ENCODE measurements at regions not wholly inside any gene's neighbourhood (a gene's known extent, or its start where the extent isn't known, plus 50 kb on each side); places are given as distances from the start of the nearest gene placed in this dataset.
A peak's percentile ranks its signal among the peaks of the same experiment; 100 is the strongest.

DNA sequence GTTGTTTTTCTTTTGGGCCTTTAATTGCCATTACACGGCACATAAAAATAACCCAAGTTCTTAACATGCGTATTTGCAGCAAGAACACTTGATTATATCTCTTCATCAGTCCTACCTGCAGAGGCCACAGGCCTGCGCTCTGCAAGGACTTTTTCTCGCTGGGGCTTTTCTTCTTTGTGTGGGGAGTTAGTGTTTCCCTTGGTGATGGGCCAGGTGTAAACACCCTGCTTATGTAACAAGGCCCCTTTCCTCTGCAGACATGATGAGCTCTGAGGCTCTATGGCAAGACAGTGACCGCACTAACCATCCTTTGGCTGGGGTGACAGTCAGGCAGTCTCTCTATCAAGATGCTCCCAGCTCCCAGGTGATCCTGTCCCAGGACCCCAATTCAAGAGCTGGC is 97.8 kb upstream of the PCSK2 start:
- Histone ChIP-seq H3K36me3 (ENCODE audit: control insufficient read depth, insufficient read depth, low read length) (no peaks in the 10 kb centered on the region), H3K27ac (ENCODE audit: insufficient read depth, low read length, poor library complexity, severe bottlenecking) (no peak overlapping the region), H3K4me3 (ENCODE audit: low read depth, low read length) (no peak overlapping the region), H3K4me1 (ENCODE audit: control insufficient read depth, insufficient read depth, low read length, poor library complexity, severe bottlenecking) (no peaks in the 10 kb centered on the region), H3K27me3 (ENCODE audit: control insufficient read depth, insufficient read depth, low read length) (no peaks in the 10 kb centered on the region), H3K9me3 (ENCODE audit: control insufficient read depth in 2 of 2, low read length in 2 of 2) (no peaks in the 10 kb centered on the region)
- Mint-ChIP-seq H3K4me1 (no peaks in the 10 kb centered on the region), H3K9me3 (peaks cover 0 to 11% (median 1%) of the 10 kb centered on the region in 7 donors), H3K27ac (peak overlapping the region in 1 of 3 donors; percentile 5), H3K4me3 (no peak overlapping the region), H3K27me3 (peaks cover 6% of the 10 kb centered on the region), H3K36me3 (no peaks in the 10 kb centered on the region)
- no peak for ATAC-seq (ENCODE audit: low read depth in 2 of 2)
- no peak for DNase-seq

DNA sequence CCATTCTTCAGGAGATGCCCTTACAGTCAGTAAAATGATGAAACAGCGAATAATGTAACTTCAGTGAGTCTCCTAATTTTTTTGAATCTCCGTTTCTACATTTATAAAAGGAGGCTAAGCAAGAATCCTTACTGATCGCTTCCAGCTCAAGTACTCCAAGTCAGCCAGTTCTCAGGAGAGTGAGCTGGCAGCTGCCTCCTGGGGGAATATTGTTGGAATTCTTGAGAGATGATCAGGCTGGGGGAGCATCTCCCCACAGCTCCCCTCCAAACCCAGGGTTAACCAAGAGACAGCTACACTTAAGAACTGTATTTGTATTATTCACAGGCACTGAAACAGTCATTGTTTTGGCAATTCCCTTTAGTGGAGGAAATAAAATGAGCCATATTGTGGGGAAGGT is 89.1 kb upstream of the PCSK2 start:
- Mint-ChIP-seq H3K27me3 (no peaks in the 10 kb centered on the region), H3K4me1 (no peaks in the 10 kb centered on the region), H3K36me3 (no peaks in the 10 kb centered on the region), H3K4me3 (no peak overlapping the region), H3K9me3 (peaks cover 0 to 5% (median 0%) of the 10 kb centered on the region in 7 donors), H3K27ac (no peak overlapping the region)
- Histone ChIP-seq H3K36me3 (ENCODE audit: control insufficient read depth, insufficient read depth, low read length) (no peaks in the 10 kb centered on the region), H3K9me3 (ENCODE audit: control insufficient read depth in 2 of 2, low read length in 2 of 2) (no peaks in the 10 kb centered on the region), H3K4me1 (ENCODE audit: control insufficient read depth, insufficient read depth, low read length, poor library complexity, severe bottlenecking) (no peaks in the 10 kb centered on the region), H3K27me3 (ENCODE audit: control insufficient read depth, insufficient read depth, low read length) (no peaks in the 10 kb centered on the region), H3K4me3 (ENCODE audit: low read depth, low read length) (no peak overlapping the region), H3K27ac (ENCODE audit: insufficient read depth, low read length, poor library complexity, severe bottlenecking) (no peak overlapping the region)
- ATAC-seq (ENCODE audit: low read depth in 2 of 2) (no peak), DNase-seq (no peak)

DNA sequence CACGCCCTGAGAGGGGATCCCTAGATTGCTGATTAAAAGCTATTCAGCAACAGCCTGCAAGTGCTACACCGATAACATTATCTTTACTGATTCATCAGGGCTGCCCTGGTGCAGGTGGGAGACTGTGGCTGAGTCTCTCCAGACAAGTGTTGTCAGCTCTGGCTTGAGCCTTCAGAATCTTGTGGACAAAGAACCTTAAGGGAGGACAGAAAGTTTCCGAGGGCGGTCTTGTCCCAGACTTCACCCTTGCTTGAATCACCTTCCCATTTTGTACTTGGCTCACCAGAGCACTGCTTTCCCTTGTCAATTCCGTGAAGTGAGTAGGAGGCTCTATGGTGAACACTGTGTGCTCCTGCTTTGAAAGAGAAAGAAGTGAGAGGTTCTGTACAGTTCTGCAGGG is 88.6 kb upstream of the PCSK2 start:
- H3K27ac Mint-ChIP-seq, result no peak overlapping the region
- H3K9me3 Mint-ChIP-seq, result peaks cover 0 to 5% (median 0%) of the 10 kb centered on the region in 7 donors
- no peaks in the 10 kb centered on the region for H3K27me3 ChIP-seq (ENCODE audit: control insufficient read depth, insufficient read depth, low read length)
- no peak overlapping the region for H3K27ac ChIP-seq (ENCODE audit: insufficient read depth, low read length, poor library complexity, severe bottlenecking)
- ATAC-seq (ENCODE audit: low read depth in 2 of 2) (no peak), DNase-seq (no peak)
- no peak overlapping the region for H3K4me3 ChIP-seq (ENCODE audit: low read depth, low read length)
- H3K4me1 ChIP-seq (ENCODE audit: control insufficient read depth, insufficient read depth, low read length, poor library complexity, severe bottlenecking), result no peaks in the 10 kb centered on the region
- H3K27me3 Mint-ChIP-seq, result no peaks in the 10 kb centered on the region
- no peaks in the 10 kb centered on the region for H3K4me1 Mint-ChIP-seq
- no peaks in the 10 kb centered on the region for H3K36me3 Mint-ChIP-seq
- H3K36me3 ChIP-seq (ENCODE audit: control insufficient read depth, insufficient read depth, low read length), result no peaks in the 10 kb centered on the region
- H3K4me3 Mint-ChIP-seq, result no peak overlapping the region
- H3K9me3 ChIP-seq (ENCODE audit: control insufficient read depth in 2 of 2, low read length in 2 of 2), result no peaks in the 10 kb centered on the region

DNA sequence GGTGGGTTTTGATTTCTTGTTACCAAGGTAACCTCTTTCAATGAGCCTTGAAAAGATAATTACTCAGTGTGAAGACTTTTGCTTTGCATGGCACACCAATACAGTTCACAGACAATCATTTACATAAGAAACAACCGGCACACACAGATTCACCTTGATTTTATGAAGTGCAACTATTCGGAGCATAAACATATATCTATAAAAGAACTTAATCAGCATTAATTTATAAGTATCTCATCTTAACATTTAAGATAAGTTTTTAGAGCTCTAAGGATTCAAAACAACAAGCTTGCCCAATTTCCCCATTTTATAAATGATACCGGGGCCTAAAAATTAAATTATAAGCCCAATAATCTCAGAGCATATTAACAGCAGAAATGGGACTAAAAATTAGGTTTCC is 85.9 kb upstream of the PCSK2 start:
- H3K9me3 Mint-ChIP-seq, result peaks cover 0 to 5% (median 0%) of the 10 kb centered on the region in 7 donors
- no peaks in the 10 kb centered on the region for H3K4me1 Mint-ChIP-seq
- H3K27ac Mint-ChIP-seq, result no peak overlapping the region

DNA sequence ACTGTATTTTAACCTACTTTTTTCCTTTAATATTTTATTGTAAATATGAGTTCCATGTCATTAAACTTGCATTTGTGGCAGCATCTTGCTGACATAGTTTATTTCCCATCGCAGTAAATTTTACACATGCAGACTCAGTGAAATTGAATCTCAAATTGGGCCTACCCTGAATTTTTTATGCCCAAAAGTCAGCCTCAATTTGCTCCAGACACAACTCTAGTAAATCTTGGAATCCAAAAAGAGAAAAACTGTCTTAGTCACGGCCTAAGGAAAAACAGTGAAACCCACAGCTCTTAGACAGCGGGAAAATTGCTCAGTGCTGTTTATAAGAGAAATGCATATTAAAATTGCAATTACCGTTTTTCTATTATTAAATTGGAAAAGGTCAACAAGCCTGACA is 85.3 kb upstream of the PCSK2 start:
- no peak overlapping the region for H3K27ac ChIP-seq (ENCODE audit: insufficient read depth, low read length, poor library complexity, severe bottlenecking)
- H3K27me3 Mint-ChIP-seq, result no peaks in the 10 kb centered on the region
- peaks cover 0 to 2% of the 10 kb centered on the region in 2 experiments for H3K9me3 ChIP-seq (ENCODE audit: control insufficient read depth in 2 of 2, low read length in 2 of 2)
- no peaks in the 10 kb centered on the region for H3K4me1 Mint-ChIP-seq
- no peaks in the 10 kb centered on the region for H3K4me1 ChIP-seq (ENCODE audit: control insufficient read depth, insufficient read depth, low read length, poor library complexity, severe bottlenecking)
- no peaks in the 10 kb centered on the region for H3K27me3 ChIP-seq (ENCODE audit: control insufficient read depth, insufficient read depth, low read length)
- DNase-seq, result no peak
- no peaks in the 10 kb centered on the region for H3K36me3 ChIP-seq (ENCODE audit: control insufficient read depth, insufficient read depth, low read length)
- no peak overlapping the region for H3K4me3 Mint-ChIP-seq
- peaks cover 0 to 5% (median 0%) of the 10 kb centered on the region in 7 donors for H3K9me3 Mint-ChIP-seq
- ATAC-seq (ENCODE audit: low read depth in 2 of 2), result no peak
- no peaks in the 10 kb centered on the region for H3K36me3 Mint-ChIP-seq
- no peak overlapping the region for H3K27ac Mint-ChIP-seq
- no peak overlapping the region for H3K4me3 ChIP-seq (ENCODE audit: low read depth, low read length)

More for the DNA sequence above, 85.9 kb upstream of the PCSK2 start:
- Histone ChIP-seq H3K4me1 (ENCODE audit: control insufficient read depth, insufficient read depth, low read length, poor library complexity, severe bottlenecking) (no peaks in the 10 kb centered on the region), H3K36me3 (ENCODE audit: control insufficient read depth, insufficient read depth, low read length) (no peaks in the 10 kb centered on the region), H3K4me3 (ENCODE audit: low read depth, low read length) (no peak overlapping the region), H3K27me3 (ENCODE audit: control insufficient read depth, insufficient read depth, low read length) (no peaks in the 10 kb centered on the region), H3K9me3 (ENCODE audit: control insufficient read depth in 2 of 2, low read length in 2 of 2) (no peaks in the 10 kb centered on the region), H3K27ac (ENCODE audit: insufficient read depth, low read length, poor library complexity, severe bottlenecking) (no peak overlapping the region)
- Mint-ChIP-seq H3K4me3 (no peak overlapping the region), H3K36me3 (no peaks in the 10 kb centered on the region), H3K27me3 (no peaks in the 10 kb centered on the region)
- no peak for ATAC-seq (ENCODE audit: low read depth in 2 of 2)
- no peak for DNase-seq

DNA sequence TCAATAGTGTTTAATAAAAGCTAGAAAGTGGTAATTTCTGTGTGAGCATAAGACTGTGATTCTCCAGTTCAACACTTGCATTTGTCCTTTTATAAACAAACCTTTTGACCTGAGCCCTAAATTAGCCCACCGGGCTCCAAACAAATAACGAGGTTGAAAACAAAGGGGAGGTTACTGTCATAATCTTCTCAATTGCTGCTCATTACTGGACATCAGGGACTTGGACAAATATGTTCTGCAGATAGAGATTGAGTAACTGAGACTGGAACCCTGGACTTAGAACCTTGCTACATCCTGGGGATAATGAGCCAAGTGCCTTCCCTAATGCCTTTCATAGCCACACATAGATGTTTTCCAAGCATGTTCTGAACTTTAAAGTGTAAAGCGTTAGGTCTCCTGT is 84.2 kb upstream of the PCSK2 start:
- Mint-ChIP-seq H3K27ac (no peak overlapping the region), H3K27me3 (no peaks in the 10 kb centered on the region), H3K9me3 (peaks cover 0 to 3% (median 0%) of the 10 kb centered on the region in 7 donors), H3K4me1 (no peaks in the 10 kb centered on the region), H3K36me3 (no peaks in the 10 kb centered on the region), H3K4me3 (no peak overlapping the region)
- ATAC-seq (ENCODE audit: low read depth in 2 of 2), result no peak
- Histone ChIP-seq H3K27ac (ENCODE audit: insufficient read depth, low read length, poor library complexity, severe bottlenecking) (no peak overlapping the region), H3K36me3 (ENCODE audit: control insufficient read depth, insufficient read depth, low read length) (no peaks in the 10 kb centered on the region), H3K9me3 (ENCODE audit: control insufficient read depth in 2 of 2, low read length in 2 of 2) (peaks cover 0 to 2% of the 10 kb centered on the region in 2 experiments), H3K4me3 (ENCODE audit: low read depth, low read length) (no peak overlapping the region), H3K4me1 (ENCODE audit: control insufficient read depth, insufficient read depth, low read length, poor library complexity, severe bottlenecking) (no peaks in the 10 kb centered on the region), H3K27me3 (ENCODE audit: control insufficient read depth, insufficient read depth, low read length) (no peaks in the 10 kb centered on the region)
- DNase-seq, result no peak

DNA sequence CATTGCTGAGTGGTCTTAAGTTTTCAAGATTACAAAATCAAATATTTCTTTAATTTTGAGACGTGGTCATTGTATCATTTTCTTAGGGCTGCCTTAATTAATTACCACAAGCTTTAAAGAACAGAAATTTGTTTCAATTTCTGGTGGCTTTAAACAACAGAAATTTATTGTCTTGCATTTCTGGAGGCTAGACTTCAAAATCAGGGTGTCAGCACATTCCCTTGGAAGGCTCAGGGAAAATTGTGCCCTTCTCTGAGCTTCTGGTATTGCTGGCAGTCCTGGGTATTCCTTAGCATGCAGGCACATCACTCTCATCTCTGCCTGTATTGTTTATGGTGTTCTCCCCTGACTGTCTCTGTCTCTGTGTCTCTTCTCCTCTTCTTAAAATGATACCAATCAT is 76.0 kb upstream of the PCSK2 start:
- ATAC-seq (ENCODE audit: low read depth in 2 of 2) (no peak), DNase-seq (no peak)
- Histone ChIP-seq H3K4me3 (ENCODE audit: low read depth, low read length) (no peak overlapping the region), H3K9me3 (ENCODE audit: control insufficient read depth in 2 of 2, low read length in 2 of 2) (peaks cover 0 to 2% of the 10 kb centered on the region in 2 experiments), H3K27me3 (ENCODE audit: control insufficient read depth, insufficient read depth, low read length) (no peaks in the 10 kb centered on the region), H3K27ac (ENCODE audit: insufficient read depth, low read length, poor library complexity, severe bottlenecking) (no peak overlapping the region), H3K4me1 (ENCODE audit: control insufficient read depth, insufficient read depth, low read length, poor library complexity, severe bottlenecking) (no peaks in the 10 kb centered on the region), H3K36me3 (ENCODE audit: control insufficient read depth, insufficient read depth, low read length) (no peaks in the 10 kb centered on the region)
- H3K27me3 Mint-ChIP-seq, result no peaks in the 10 kb centered on the region
- no peaks in the 10 kb centered on the region for H3K4me1 Mint-ChIP-seq
- no peak overlapping the region for H3K27ac Mint-ChIP-seq
- H3K4me3 Mint-ChIP-seq, result no peak overlapping the region
- peaks cover 0 to 12% (median 5%) of the 10 kb centered on the region in 7 donors for H3K9me3 Mint-ChIP-seq
- H3K36me3 Mint-ChIP-seq, result no peaks in the 10 kb centered on the region

DNA sequence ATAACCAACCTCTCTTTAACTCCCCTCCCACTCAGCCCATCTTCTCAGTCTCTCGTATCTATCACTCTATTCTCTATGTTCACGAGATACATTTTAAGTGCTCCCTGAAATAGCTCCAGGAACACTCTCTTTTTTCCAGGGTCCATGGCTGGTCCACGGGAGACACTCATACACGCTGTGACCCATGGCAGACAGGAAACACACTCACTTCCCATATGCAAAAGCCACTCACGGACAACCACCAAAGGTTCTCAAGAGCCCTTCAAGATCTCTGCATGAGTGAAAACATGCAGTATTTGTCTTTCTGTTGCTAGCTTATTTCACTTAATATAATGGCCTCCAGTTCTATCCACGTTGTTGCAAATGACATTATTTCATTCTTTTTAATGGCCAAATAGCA is 71.4 kb upstream of the PCSK2 start:
- Mint-ChIP-seq H3K27me3 (no peaks in the 10 kb centered on the region), H3K27ac (no peak overlapping the region), H3K9me3 (peaks cover 0 to 13% (median 4%) of the 10 kb centered on the region in 7 donors)

More for the DNA sequence above, 71.4 kb upstream of the PCSK2 start:
- no peak for ATAC-seq (ENCODE audit: low read depth in 2 of 2)
- no peaks in the 10 kb centered on the region for H3K27me3 ChIP-seq (ENCODE audit: control insufficient read depth, insufficient read depth, low read length)
- no peaks in the 10 kb centered on the region for H3K4me1 ChIP-seq (ENCODE audit: control insufficient read depth, insufficient read depth, low read length, poor library complexity, severe bottlenecking)
- H3K4me3 ChIP-seq (ENCODE audit: low read depth, low read length), result no peak overlapping the region
- H3K27ac ChIP-seq (ENCODE audit: insufficient read depth, low read length, poor library complexity, severe bottlenecking), result no peak overlapping the region
- no peak for DNase-seq
- H3K4me1 Mint-ChIP-seq, result no peaks in the 10 kb centered on the region
- no peaks in the 10 kb centered on the region for H3K36me3 ChIP-seq (ENCODE audit: control insufficient read depth, insufficient read depth, low read length)
- no peak overlapping the region for H3K4me3 Mint-ChIP-seq
- H3K36me3 Mint-ChIP-seq, result no peaks in the 10 kb centered on the region
- H3K9me3 ChIP-seq (ENCODE audit: control insufficient read depth in 2 of 2, low read length in 2 of 2), result no peaks in the 10 kb centered on the region
